GM21825 (cell line): ENCODE measurements at regions not wholly inside any gene's neighbourhood (a gene's known extent, or its start where the extent isn't known, plus 50 kb on each side); places are given as distances from the start of the nearest gene placed in this dataset.

Source experiments
- ATAC-seq: cut with Tn5 transposase; IDR thresholded peaks from one replicate; pipeline ENCODE4 v1.9.1; 2021; ENCODE audit warnings: mild to moderate bottlenecking, moderate library complexity; ENCODE audit not compliant: unreplicated experiment

DNA sequence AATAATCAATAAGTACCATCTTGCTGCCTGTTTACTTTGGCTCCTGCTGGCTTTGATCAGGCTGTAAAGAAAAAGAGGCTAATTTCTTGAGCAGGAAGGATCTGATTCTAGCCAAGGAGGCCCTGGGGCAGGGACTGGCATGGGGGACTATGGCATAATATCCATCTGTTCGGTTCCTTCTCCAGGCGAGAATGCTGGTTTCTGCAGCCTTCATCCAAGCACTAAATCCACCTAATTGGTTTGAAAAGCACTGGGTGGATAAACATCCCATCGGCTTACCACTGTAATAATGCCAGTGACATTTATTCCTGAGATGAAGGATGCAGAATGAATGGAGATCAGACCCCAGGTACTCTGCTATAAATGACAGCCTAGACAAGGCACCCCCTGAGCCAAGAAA is 180.0 kb upstream of the ASIC2 start:
- no peak for ATAC-seq

DNA sequence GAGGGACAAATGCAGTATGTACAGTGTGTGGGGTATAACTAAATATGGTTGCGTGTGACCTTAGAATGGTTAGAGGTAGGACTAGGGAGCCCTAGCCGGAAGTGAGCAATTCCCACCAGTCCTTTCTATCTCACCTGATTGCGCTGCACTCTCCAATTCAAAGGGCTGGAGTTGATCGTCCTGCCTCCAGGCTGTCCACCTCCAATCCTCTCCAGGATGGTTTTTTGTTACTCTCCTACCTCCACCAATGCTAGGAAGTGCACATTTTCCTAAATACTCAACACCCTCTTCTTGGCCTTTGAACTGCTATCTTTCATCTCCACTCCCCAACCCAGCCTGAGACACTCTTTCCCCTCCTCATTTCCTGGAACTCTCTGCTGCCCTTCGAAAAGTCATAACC is 181.7 kb upstream of the ASIC2 start:
- ATAC-seq: no peak

DNA sequence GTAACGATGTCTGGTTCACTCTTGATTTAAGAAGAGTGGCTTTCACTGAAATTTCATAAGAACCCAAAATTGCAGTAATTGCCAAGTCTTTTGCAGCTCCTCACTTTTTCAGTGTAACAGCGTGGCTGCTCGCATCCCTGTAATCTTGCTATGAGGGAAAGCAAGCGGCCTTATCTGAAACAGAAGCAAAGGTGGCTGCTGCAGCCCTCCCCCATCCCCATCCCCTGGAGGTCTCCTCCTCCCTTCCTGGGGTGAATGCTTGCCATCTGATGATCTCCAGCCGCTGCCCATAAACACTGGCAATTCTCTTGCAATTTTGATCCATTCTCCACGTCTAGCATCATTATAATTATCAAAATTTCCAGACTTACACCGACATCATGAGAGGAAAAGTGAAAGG is 182.5 kb upstream of the ASIC2 start:
- ATAC-seq: no peak

GRCh38 chr17:33481652-33482051 is 188.6 kb upstream of the ASIC2 start:
- no peak for ATAC-seq

GRCh38 chr17:33482636-33483035 is 189.5 kb upstream of the ASIC2 start:
- ATAC-seq: no peak

- ATAC-seq: no peak
Observed at GRCh38 chr17:33484559-33484958, 191.5 kb upstream of the ASIC2 start.

DNA sequence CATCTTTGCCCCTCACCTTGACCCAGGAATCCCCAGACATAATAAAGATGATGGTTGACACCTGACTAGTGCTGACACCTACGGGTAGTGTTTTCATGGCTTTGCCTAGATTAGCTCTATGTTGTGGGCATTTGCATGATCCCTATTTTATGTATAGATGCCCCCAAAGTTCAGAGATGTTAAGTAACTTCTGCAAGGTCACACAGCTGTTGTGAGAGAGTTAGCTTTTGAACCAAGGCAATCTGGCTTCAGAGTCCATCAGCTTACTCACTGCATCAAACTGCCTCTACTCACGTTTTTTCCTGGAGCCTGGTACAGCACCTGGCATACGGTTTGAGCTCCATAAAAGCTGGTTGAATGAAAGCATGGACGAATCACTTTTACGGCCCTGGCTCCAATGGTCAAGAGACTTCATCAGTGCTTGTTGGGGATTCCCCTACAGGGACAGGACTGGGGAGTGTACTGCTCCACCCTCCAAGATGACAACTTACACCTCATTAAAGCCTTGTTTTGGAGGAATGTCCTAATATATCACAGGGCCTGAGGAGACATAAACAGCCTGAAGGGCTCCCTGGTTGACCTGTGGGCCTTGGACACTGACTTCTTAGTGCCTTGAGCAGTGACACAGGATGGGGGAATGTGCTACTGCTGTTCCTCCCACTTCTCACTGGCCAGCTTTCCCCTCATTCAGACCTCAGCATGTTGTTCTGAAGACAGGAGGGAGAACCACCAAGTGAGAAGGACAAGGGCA is 193.2 kb upstream of the ASIC2 start:
- ATAC-seq: no peak

- no peak for ATAC-seq
Observed at GRCh38 chr17:33487187-33487879, 194.2 kb upstream of the ASIC2 start.

DNA sequence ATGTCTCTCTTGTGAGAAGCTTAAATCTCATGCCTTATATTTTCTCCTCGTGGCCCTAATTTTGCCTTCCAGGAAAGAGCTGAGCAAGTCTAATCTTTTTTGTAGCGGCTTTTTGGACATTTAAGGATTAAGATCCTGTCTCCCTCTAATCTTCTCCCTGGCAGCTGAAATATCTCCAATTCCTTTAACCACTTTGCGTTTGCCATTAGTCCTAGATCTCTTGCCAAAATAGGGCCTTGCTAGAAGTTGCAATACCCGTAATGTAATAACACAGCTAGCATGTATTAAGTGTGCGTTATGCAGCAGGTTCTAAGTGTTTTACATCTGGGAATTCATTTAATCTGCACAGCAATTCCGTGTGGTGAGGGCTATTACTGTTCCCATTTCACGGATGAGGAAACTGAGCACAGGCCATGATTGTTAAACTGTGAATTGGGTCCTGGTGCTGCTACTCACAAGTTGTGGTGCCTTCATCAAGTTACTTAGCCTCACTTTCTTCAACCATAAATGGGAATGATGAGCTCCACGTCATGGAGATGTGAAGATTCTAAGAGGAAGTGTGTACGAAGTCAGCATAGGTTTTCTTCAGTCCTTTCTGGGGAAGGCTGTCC is 198.9 kb upstream of the ASIC2 start:
- no peak for ATAC-seq

- ATAC-seq: no peak
Observed at GRCh38 chr17:33492731-33493265, 199.7 kb upstream of the ASIC2 start.

- ATAC-seq: no peak
Observed at GRCh38 chr17:33493566-33493965, 200.5 kb upstream of the ASIC2 start.

DNA sequence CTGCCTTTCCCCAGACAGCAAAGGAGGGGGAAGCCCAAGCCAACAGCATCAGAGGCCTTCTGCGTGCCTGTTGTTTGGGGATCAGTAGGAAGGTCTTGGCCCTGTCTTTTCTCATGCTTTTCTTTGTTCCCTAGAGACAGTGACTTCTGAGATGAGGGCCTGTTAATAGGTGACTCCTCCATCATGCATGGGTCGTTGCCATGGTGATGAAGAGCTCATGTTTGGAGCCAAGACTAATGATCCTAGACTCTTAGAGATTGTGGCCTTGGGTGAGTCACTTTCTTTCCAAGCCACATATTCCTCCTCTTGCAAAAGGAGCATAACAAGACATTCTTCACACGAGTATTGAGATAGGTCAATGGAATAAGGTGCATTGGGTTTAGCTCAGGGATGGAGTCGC is 201.1 kb upstream of the ASIC2 start:
- ATAC-seq: no peak

DNA sequence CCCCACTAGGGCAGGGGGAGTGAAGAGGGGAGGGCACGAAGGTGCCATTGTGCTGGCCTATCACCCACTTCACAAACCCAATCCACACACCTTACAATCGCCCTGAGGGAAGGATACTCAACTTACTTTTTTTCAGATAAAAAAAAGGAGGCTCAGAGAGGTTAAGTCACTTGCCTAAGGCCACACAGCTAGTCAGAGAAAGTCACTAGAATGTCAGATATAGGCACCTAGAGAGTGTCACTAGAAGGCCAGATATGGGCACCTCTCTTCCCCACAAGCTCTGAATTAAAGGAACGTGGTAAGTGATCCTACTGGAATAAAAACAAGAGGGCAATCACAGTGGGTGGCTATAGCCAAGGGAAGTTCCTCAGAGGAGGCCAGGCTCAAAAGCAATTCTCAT is 204.5 kb upstream of the ASIC2 start:
- no peak for ATAC-seq

DNA sequence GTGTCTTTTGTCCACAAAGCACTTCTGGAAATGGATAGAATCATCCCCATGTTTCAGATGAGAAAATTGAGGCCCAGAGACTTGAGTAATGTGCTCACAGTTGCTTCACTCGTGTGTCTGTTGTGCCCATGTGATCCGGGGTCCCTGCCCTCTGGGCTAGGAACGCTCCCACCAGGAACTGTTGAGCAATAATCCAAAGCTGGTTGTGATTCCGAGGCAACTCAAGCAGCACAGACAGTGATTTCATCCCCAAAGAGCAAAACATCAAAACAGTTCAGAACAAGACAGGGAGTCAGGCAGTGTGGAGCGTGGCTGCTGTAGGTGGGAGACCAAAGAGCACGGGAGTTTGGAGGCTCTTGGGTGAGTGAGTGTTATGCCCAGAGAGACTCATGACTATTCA is 205.0 kb upstream of the ASIC2 start:
- ATAC-seq: no peak

DNA sequence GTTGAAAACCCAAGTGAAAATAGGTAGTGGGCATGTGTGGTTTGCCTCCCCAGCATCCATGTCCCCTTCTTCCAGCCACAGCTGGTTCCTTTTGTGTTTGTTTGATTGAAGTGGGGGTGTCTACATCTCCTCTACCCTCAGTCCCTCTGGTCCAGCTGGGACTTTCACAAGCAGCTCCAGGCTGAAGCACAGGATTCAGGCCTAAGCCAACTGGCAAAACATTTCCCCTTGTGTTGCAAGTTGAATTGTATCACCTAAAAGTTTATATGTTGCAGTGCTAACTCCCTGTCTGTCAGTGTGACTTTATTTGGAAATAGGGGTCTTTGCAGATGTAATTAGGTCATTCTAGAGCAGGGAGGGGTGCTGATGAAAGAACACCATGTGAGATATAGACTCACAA is 205.9 kb upstream of the ASIC2 start:
- no peak for ATAC-seq

DNA sequence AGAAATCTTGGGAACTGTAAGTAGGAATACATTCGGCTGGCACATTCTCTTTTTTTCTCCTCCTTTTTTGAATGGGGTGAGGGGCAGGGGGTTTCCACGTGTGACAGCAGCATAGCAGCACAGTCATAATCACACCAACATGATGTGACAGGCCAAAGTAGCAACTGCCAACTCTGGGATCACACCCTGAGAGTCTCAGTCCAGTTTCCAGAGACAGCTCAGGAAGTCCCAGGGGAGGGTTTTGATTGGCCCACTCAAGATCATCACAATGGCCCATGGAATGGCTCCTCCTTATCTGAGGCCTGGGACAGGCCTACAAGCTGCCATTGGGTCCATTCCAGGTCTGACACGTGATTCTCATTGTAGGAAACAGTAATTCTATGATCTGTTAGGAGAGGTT is 207.1 kb upstream of the ASIC2 start:
- ATAC-seq: no peak

DNA sequence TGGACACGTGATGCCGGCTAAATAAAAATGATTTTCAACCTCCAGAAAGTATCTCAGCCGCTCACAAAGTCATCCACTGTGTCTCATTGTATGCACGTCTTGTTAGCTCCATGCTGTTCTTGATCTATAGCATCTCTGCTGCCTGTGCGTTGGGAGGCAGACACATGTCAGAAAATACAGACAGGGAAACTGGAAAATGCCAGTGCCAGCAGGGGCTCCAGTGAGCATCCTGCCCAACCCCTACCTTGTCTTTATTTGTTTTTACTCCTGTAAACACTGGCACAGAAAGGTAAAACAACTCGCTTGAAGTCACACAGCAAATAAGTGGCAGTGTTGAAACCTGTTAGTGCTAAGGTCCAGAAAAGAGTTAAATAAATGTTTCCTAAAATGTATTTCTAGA is 208.1 kb upstream of the ASIC2 start:
- no peak for ATAC-seq

- ATAC-seq: no peak
Observed at GRCh38 chr17:33504571-33504970, 211.5 kb upstream of the ASIC2 start.

GRCh38 chr17:33506889-33507650 is 214.0 kb upstream of the ASIC2 start:
- no peak for ATAC-seq

GRCh38 chr17:33508215-33508614 is 215.1 kb upstream of the ASIC2 start:
- no peak for ATAC-seq

DNA sequence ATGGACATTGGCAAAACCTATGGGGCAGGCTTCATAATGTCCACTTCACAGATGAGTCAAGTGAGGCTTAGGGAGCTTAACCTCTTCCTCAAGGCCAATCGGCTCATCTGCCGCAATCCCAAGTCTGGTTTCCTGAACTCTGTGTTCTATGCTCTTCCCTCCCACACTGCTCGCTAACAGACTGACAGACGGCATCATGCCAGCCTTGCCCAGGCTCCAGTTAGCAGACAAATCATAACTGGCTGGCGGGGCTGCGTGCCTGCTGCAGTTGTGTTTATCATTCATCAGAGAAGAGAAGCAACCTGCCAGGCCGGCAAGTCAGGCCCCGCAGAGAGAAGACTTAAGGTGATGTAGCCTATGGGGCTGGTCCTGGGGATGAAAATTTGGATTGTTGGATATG is 216.2 kb upstream of the ASIC2 start:
- no peak for ATAC-seq
